Activated T-cell treated with anti-CD3 and anti-CD28 coated beads for 1 hour (primary cell): ENCODE measurements at regions not wholly inside any gene's neighbourhood (a gene's known extent, or its start where the extent isn't known, plus 50 kb on each side); places are given as distances from the start of the nearest gene placed in this dataset.

Experiments used
- DNase-seq: peaks from one replicate; pipeline ENCODE4 v3.0.0-alpha.2; 2020; ENCODE audit warnings: low read depth

- no peak for DNase-seq
Measured at GRCh38 chr5:135235551-135236227, 163.3 kb downstream of the MACROH2A1 start.

GRCh38 chr5:135234666-135235401 lies 164.2 kb downstream of the MACROH2A1 start:
- DNase-seq = no peak

GRCh38 chr5:135234242-135234641 lies 164.8 kb downstream of the MACROH2A1 start:
- DNase-seq = no peak

- DNase-seq = no peak
Measured at GRCh38 chr5:135233477-135233876, 165.6 kb downstream of the MACROH2A1 start.

- DNase-seq = no peak
Measured at GRCh38 chr5:135232958-135233357, 166.1 kb downstream of the MACROH2A1 start.

GRCh38 chr5:135231289-135231688 lies 167.7 kb downstream of the MACROH2A1 start:
- no peak for DNase-seq

- DNase-seq = no peak
Measured at GRCh38 chr5:135230251-135230925, 168.6 kb downstream of the MACROH2A1 start.

GRCh38 chr5:135229679-135230132 lies 169.3 kb downstream of the MACROH2A1 start:
- DNase-seq = no peak

GRCh38 chr5:135229122-135229521 lies 169.9 kb downstream of the MACROH2A1 start:
- no peak for DNase-seq

GRCh38 chr5:135228222-135228621 lies 170.8 kb downstream of the MACROH2A1 start:
- no peak for DNase-seq

- no peak for DNase-seq
Measured at GRCh38 chr5:135227064-135228022, 171.7 kb downstream of the MACROH2A1 start.

GRCh38 chr5:135225856-135226560 lies 173.0 kb downstream of the MACROH2A1 start:
- DNase-seq = no peak

- no peak for DNase-seq
Measured at GRCh38 chr5:135223891-135224625, 175.0 kb downstream of the MACROH2A1 start.

- DNase-seq = no peak
Measured at GRCh38 chr5:135223404-135223803, 175.6 kb downstream of the MACROH2A1 start.

GRCh38 chr5:135222771-135223170 lies 176.3 kb downstream of the MACROH2A1 start:
- no peak for DNase-seq

- DNase-seq = no peak
Measured at GRCh38 chr5:135222171-135222681, 176.8 kb downstream of the MACROH2A1 start.

GRCh38 chr5:135221696-135222095 lies 177.3 kb downstream of the MACROH2A1 start:
- DNase-seq = no peak

GRCh38 chr5:135221187-135221473 lies 177.9 kb downstream of the MACROH2A1 start:
- DNase-seq = no peak

GRCh38 chr5:135220394-135221186 lies 178.4 kb downstream of the MACROH2A1 start:
- DNase-seq = no peak

- DNase-seq = no peak
Measured at GRCh38 chr5:135219868-135220267, 179.2 kb downstream of the MACROH2A1 start.
